Ishikawa (cell line): ENCODE measurements at regions not wholly inside any gene's neighbourhood (a gene's known extent, or its start where the extent isn't known, plus 50 kb on each side); places are given as distances from the start of the nearest gene placed in this dataset.

Experiments used
- CEBPB ChIP-seq: IDR thresholded peaks from 2 replicates; pipeline ENCODE4 v1.6.1; 2012
- RAD21 ChIP-seq: IDR thresholded peaks from 2 replicates; pipeline ENCODE4 v1.6.1; 2012; ENCODE audit warnings: low read depth
- TF ChIP-seq, protein P1 (sequence below): IDR thresholded peaks from 2 replicates; pipeline ENCODE4 v1.6.1; 2012

DNA sequence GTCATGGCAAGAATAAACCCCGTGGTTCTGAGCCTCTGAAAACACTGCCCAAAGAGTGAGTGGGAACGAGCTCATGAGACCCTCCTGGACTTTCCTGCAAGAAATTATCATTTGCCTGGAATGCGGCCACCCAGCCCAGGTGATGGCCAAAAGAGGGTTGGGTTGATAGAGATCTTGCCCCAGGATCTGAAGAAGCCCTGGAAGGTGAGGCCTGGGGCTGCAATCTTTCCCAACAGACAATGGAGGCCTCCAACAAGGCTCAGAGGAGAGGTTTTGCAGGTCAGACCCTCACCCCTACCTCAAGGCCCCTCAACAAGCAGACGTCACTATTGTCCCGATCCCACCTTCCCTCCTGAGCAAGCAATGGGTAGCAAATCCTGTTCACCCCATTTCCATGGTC is 106.0 kb upstream of the SOD1 start:
- TF ChIP-seq RAD21: no peak
- TF ChIP-seq CEBPB: no peak
- TF ChIP-seq, protein P1, sequence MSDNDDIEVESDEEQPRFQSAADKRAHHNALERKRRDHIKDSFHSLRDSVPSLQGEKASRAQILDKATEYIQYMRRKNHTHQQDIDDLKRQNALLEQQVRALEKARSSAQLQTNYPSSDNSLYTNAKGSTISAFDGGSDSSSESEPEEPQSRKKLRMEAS: no peak
